ENCODE measurements at regions not wholly inside any gene's neighbourhood (a gene's known extent, or its start where the extent isn't known, plus 50 kb on each side); places are given as distances from the start of the nearest gene placed in this dataset.
A peak's percentile ranks its signal among the peaks of the same experiment; 100 is the strongest.

- H3K27ac Mint-ChIP-seq: no peak overlapping the region
- H3K4me1 Mint-ChIP-seq: no peaks in the 10 kb centered on the region
- peaks cover 18% of the 10 kb centered on the region for H3K27me3 Mint-ChIP-seq
- no peaks in the 10 kb centered on the region for H3K36me3 Mint-ChIP-seq
- H3K9me3 Mint-ChIP-seq: no peaks in the 10 kb centered on the region
- H3K4me3 Mint-ChIP-seq: no peak overlapping the region
- DNase-seq: no peak
- CTCF ChIA-PET: no interaction called here
Observed at GRCh38 chr2:136219341-136219740, 101.4 kb upstream of the CXCR4 start.

- H3K36me3 Mint-ChIP-seq: no peaks in the 10 kb centered on the region
- H3K4me1 Mint-ChIP-seq: peaks cover 4% of the 10 kb centered on the region
- CTCF ChIA-PET: no interaction called here
- peaks cover 23% of the 10 kb centered on the region for H3K27me3 Mint-ChIP-seq
- no peak overlapping the region for H3K27ac Mint-ChIP-seq
- H3K4me3 Mint-ChIP-seq: no peak overlapping the region
- no peak for DNase-seq
- H3K9me3 Mint-ChIP-seq: no peaks in the 10 kb centered on the region
Observed at GRCh38 chr2:136217996-136218395, 100.0 kb upstream of the CXCR4 start.

DNA sequence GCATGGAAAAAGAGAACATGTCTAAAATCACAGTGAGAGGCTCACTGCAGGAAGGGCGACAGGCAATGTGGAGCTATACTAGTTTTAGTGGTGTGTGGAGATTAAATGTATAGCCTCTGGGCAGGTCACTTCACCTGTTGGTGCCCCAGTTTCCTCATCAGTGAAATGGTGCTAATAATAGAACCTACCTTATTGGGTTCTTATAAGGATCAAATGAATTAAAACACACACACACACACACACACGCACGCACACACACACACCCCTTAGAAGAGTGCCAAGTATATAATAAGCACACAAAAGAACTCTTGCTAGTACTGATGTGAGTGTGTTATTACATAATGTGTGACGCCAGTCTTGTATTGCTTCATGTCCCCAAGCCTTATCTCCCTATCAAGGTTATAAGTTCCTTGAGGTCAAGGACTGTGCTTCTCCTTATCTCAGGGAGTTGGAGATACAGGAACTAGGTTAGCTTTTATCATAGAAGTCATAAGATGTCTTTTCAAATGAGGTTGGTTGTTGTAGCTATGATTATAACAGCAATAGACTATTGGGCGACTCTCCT is 98.0 kb upstream of the CXCR4 start:
- Mint-ChIP-seq H3K27me3 (peaks cover 23% of the 10 kb centered on the region), H3K9me3 (no peaks in the 10 kb centered on the region), H3K4me3 (no peak overlapping the region), H3K27ac (no peak overlapping the region), H3K36me3 (no peaks in the 10 kb centered on the region), H3K4me1 (peaks cover 16% of the 10 kb centered on the region)
- no peak for DNase-seq
- CTCF ChIA-PET: no interaction called here

DNA sequence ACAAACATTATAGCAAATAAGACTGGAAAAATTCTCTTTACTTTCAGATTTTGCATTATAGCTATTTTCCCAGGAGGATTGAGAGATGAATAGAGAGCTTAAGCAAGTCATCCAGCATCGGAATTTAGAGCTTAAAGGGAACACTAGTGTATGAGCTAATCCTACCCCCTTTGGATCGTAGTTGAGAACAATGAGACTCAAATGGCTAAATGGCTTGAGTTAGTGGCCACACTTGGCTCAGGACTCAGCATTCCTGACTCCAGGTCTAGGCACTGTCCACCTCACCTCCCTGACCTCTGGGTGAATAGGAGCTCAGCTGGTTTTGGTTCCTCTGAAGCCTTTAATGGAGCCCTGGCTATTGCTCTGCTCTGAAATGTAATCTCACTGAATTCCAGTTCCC is 97.5 kb upstream of the CXCR4 start:
- no peak for DNase-seq
- Mint-ChIP-seq H3K4me3 (no peak overlapping the region), H3K36me3 (peaks cover 2% of the 10 kb centered on the region), H3K27me3 (peaks cover 23% of the 10 kb centered on the region), H3K4me1 (peaks cover 16% of the 10 kb centered on the region), H3K27ac (no peak overlapping the region), H3K9me3 (peaks cover 2% of the 10 kb centered on the region)
- CTCF ChIA-PET: no interaction called here

GRCh38 chr2:136214307-136215200 is 96.6 kb upstream of the CXCR4 start:
- H3K9me3 Mint-ChIP-seq: peaks cover 7% of the 10 kb centered on the region
- DNase-seq: no peak
- H3K36me3 Mint-ChIP-seq: peaks cover 6% of the 10 kb centered on the region
- no peak overlapping the region for H3K27ac Mint-ChIP-seq
- peaks cover 19% of the 10 kb centered on the region for H3K27me3 Mint-ChIP-seq
- H3K4me3 Mint-ChIP-seq: no peak overlapping the region
- peaks cover 16% of the 10 kb centered on the region for H3K4me1 Mint-ChIP-seq
- CTCF ChIA-PET: no interaction called here

DNA sequence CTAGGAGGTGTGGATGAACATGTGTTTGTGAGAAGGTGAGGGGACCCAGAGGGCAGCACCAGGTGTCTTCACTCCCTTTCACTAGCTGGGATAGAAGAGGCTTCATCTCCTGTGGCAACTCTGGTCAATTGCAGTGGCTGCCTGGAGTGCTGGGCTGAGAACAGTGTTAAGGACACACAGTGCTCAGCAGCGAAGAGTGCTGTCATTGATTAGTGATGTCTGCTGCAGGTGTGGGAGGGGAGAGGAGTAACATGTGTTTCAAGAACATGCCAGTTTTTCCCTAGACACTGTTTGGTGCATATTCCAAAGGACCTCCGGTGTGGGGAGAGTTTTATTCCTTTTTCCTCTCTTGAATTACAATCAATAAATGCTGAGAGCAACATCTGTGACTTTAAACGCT is 95.9 kb upstream of the CXCR4 start:
- Mint-ChIP-seq H3K27me3 (peaks cover 14% of the 10 kb centered on the region), H3K27ac (no peak overlapping the region), H3K9me3 (peaks cover 7% of the 10 kb centered on the region), H3K36me3 (peaks cover 6% of the 10 kb centered on the region), H3K4me3 (no peak overlapping the region), H3K4me1 (peaks cover 16% of the 10 kb centered on the region)
- CTCF ChIA-PET: interaction anchor here (1.2 kb wide), 1 partner anchor 164 kb away, joined by 4 read pairs; no protein-coding TSS in a partner anchor
- no peak for DNase-seq

DNA sequence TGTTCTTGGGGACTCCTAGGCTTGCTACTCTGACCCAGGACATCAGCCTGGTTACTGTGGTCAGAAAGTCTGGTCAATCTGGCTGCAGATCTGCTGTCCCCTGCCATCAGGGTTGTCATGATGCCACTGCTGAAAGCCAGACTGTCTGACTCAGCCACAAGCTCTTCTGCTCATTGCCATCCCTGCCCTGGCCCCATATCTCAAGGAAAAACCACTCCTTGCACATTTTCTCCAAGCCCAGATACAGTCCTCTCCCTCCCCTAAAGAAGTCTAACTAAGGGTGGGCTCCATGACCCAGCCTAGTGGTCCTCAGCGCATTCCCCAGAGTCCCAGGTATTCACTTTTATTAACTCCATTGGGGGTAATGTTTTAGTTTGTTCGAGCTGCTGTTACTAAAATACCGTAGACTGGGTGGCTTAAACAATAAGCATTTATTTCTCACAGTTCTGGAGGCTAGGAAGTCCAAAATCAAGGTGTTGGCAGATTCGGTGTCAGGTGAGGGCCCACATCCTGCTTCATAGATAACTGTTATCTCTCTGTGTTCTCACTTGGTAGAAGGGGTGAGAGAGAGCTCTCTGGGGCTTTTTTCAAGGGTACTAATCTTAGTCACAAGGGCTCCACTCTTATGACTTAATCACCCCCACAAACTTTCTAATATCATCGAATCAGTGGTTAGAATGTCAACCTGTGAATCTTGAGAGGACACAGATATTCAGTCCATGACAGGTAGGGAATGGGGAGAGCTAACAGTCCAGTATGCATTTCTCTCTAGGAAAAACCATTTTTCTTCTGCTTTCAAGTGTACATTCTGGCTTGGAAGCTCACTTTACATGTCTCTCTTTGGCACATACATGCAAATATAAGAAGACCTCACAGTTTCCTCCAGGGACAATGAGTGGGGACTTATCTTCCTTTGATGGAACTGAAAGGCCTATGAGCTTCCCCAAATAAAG is 94.8 kb upstream of the CXCR4 start:
- peaks cover 6% of the 10 kb centered on the region for H3K36me3 Mint-ChIP-seq
- no peak overlapping the region for H3K27ac Mint-ChIP-seq
- CTCF ChIA-PET: interaction anchor here (0.6 to 1.2 kb wide), 2 partner anchors 50 to 165 kb away, joined by 3 to 4 read pairs; no protein-coding TSS in a partner anchor
- H3K4me3 Mint-ChIP-seq: no peak overlapping the region
- peaks cover 7% of the 10 kb centered on the region for H3K9me3 Mint-ChIP-seq
- peak; percentile 32 for DNase-seq
- peaks cover 14% of the 10 kb centered on the region for H3K27me3 Mint-ChIP-seq
- peaks cover 16% of the 10 kb centered on the region for H3K4me1 Mint-ChIP-seq

- DNase-seq: no peak
- H3K9me3 Mint-ChIP-seq: peaks cover 7% of the 10 kb centered on the region
- H3K4me3 Mint-ChIP-seq: no peak overlapping the region
- CTCF ChIA-PET: interaction anchor here (0.6 to 0.8 kb wide), 2 partner anchors 49 to 298 kb away, joined by 3 to 5 read pairs; no protein-coding TSS in a partner anchor
- H3K4me1 Mint-ChIP-seq: peaks cover 20% of the 10 kb centered on the region
- no peak overlapping the region for H3K27ac Mint-ChIP-seq
- peaks cover 5% of the 10 kb centered on the region for H3K27me3 Mint-ChIP-seq
- peaks cover 6% of the 10 kb centered on the region for H3K36me3 Mint-ChIP-seq
Observed at GRCh38 chr2:136211701-136212100, 93.8 kb upstream of the CXCR4 start.

- Mint-ChIP-seq H3K27ac (no peak overlapping the region), H3K27me3 (peaks cover 5% of the 10 kb centered on the region), H3K4me1 (peaks cover 20% of the 10 kb centered on the region), H3K4me3 (no peak overlapping the region), H3K9me3 (peaks cover 7% of the 10 kb centered on the region), H3K36me3 (peaks cover 6% of the 10 kb centered on the region)
- DNase-seq: no peak
- CTCF ChIA-PET: no interaction called here
Observed at GRCh38 chr2:136210822-136211221, 92.9 kb upstream of the CXCR4 start.

GRCh38 chr2:136210455-136210805 is 92.5 kb upstream of the CXCR4 start:
- Mint-ChIP-seq H3K9me3 (peaks cover 7% of the 10 kb centered on the region), H3K27me3 (peaks cover 5% of the 10 kb centered on the region), H3K27ac (no peak overlapping the region), H3K36me3 (peaks cover 6% of the 10 kb centered on the region), H3K4me1 (peaks cover 20% of the 10 kb centered on the region), H3K4me3 (no peak overlapping the region)
- CTCF ChIA-PET: no interaction called here
- DNase-seq: no peak

- DNase-seq: no peak
- peaks cover 6% of the 10 kb centered on the region for H3K36me3 Mint-ChIP-seq
- H3K9me3 Mint-ChIP-seq: peaks cover 7% of the 10 kb centered on the region
- no peak overlapping the region for H3K4me3 Mint-ChIP-seq
- no peak overlapping the region for H3K27ac Mint-ChIP-seq
- CTCF ChIA-PET: no interaction called here
- peaks cover 20% of the 10 kb centered on the region for H3K4me1 Mint-ChIP-seq
- peaks cover 5% of the 10 kb centered on the region for H3K27me3 Mint-ChIP-seq
Observed at GRCh38 chr2:136209561-136210454, 91.9 kb upstream of the CXCR4 start.

DNA sequence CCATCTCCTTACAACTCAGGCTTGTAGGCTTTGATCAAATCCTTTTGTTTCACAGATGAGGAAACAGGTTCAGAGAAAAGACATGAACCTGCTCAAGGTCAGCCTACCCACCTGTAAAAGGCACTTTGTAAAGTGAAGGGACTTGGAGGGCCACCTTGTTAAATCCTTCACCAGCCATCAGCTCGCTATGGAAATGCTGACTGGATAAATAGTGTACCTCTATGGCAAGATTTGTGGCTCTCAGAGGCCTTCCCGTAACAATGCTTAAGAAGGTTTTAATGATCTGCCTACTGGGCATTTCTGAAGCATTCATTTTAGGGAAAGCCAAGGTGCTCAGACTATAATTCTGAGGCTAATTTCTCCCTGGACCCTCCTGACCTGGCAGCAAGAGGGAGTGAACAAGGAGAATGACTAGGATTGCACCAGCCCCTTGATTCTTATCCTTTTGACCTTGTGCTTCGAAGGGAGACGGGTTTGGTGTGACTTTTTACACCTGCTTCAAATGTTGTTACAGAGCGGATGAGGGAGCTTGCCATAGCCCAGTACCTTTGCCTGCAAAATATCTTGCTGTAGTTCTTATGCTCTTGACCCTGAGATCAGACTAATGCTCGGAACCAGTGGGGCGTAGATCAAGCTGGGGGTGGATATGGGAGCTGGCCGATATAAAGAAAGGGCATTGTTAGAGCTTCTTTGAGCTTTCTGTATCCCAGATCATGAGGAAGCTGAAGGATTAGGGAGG is 90.9 kb upstream of the CXCR4 start:
- H3K9me3 Mint-ChIP-seq: peaks cover 7% of the 10 kb centered on the region
- H3K4me3 Mint-ChIP-seq: no peak overlapping the region
- H3K27me3 Mint-ChIP-seq: peaks cover 4% of the 10 kb centered on the region
- CTCF ChIA-PET: no interaction called here
- H3K27ac Mint-ChIP-seq: no peak overlapping the region
- peaks cover 20% of the 10 kb centered on the region for H3K4me1 Mint-ChIP-seq
- peaks cover 6% of the 10 kb centered on the region for H3K36me3 Mint-ChIP-seq
- no peak for DNase-seq

GRCh38 chr2:136207665-136208064 is 89.7 kb upstream of the CXCR4 start:
- peaks cover 6% of the 10 kb centered on the region for H3K36me3 Mint-ChIP-seq
- H3K4me1 Mint-ChIP-seq: peaks cover 13% of the 10 kb centered on the region
- no peak overlapping the region for H3K27ac Mint-ChIP-seq
- no peaks in the 10 kb centered on the region for H3K27me3 Mint-ChIP-seq
- H3K4me3 Mint-ChIP-seq: no peak overlapping the region
- DNase-seq: no peak
- H3K9me3 Mint-ChIP-seq: peaks cover 7% of the 10 kb centered on the region
- CTCF ChIA-PET: interaction anchor here (1.5 kb wide), 1 partner anchor 29 kb away, joined by 4 read pairs; no protein-coding TSS in a partner anchor
